Breast epithelium (tissue), 3 donors: ENCODE measurements at regions not wholly inside any gene's neighbourhood (a gene's known extent, or its start where the extent isn't known, plus 50 kb on each side); places are given as distances from the start of the nearest gene placed in this dataset.

Experiments
- POLR2A ChIP-seq: fragments of 450-650 bp; IDR thresholded peaks from one replicate; pipeline ENCODE4 v1.6.1; 2016; ENCODE audit warnings: antibody characterized with exemption, mild to moderate bottlenecking, moderate library complexity
- POLR2AphosphoS5 ChIP-seq, 3 donors: sonication (generic); formaldehyde crosslinking; IDR thresholded peaks; one replicate each; pipeline ENCODE4 v1.6.1; 2017; ENCODE audit warnings: antibody characterized with exemption in 3 of 3
- TF ChIP-seq, protein P1 (sequence below), 3 donors: fragments of 450-650 bp; IDR thresholded peaks; one replicate each; pipeline ENCODE4 v1.5.1; 2016 to 2017; ENCODE audit warnings: antibody characterized with exemption in 3 of 3, mild to moderate bottlenecking in 3 of 3, moderate library complexity in 3 of 3

- TF ChIP-seq POLR2A, result no peak
- TF ChIP-seq, protein P1, sequence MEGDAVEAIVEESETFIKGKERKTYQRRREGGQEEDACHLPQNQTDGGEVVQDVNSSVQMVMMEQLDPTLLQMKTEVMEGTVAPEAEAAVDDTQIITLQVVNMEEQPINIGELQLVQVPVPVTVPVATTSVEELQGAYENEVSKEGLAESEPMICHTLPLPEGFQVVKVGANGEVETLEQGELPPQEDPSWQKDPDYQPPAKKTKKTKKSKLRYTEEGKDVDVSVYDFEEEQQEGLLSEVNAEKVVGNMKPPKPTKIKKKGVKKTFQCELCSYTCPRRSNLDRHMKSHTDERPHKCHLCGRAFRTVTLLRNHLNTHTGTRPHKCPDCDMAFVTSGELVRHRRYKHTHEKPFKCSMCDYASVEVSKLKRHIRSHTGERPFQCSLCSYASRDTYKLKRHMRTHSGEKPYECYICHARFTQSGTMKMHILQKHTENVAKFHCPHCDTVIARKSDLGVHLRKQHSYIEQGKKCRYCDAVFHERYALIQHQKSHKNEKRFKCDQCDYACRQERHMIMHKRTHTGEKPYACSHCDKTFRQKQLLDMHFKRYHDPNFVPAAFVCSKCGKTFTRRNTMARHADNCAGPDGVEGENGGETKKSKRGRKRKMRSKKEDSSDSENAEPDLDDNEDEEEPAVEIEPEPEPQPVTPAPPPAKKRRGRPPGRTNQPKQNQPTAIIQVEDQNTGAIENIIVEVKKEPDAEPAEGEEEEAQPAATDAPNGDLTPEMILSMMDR (IDR thresholded peaks at IDR 0.05), result no peak
- TF ChIP-seq POLR2AphosphoS5 (IDR thresholded peaks at IDR 0.05), result no peak
Measured at GRCh38 chr5:56432321-56432720, 199.2 kb upstream of the ANKRD55 start.
